ENCODE measurements at regions not wholly inside any gene's neighbourhood (a gene's known extent, or its start where the extent isn't known, plus 50 kb on each side); places are given as distances from the start of the nearest gene placed in this dataset.

DNA sequence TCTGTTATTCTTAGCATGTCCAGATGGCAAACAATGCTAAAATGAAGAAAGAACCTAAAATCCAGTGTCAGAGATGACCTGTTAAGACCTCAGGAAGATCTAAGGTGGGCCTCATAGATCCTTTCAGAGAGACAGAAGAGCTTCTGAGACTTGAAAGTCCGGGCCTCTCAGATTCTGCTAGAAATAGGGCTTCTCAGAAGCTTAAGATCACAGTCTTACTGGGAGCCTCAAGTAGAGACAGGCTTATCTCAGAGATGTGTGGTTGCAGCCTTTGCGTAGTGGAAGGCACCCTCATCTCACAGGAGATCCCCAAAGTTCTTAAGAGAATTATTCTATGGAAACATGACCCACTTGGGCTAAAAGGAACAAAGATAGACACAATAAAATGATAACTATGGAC is 642.8 kb downstream of the TNS3 start:
- no peaks in the 10 kb centered on the region for H3K36me3 Mint-ChIP-seq (ENCODE audit: low read depth)
- H3K9me3 Mint-ChIP-seq: peaks cover 5% of the 10 kb centered on the region; the same call in 1 of the 3 replicates
- Histone ChIP-seq H3K36me3 (ENCODE audit: insufficient read depth) (no peaks in the 10 kb centered on the region), H4K20me1 (replicated peaks; ENCODE audit: insufficient read depth) (no peaks in the 10 kb centered on the region), H3K4me2 (no peak overlapping the region), H3F3A (replicated peaks; ENCODE audit: low read depth) (no peaks in the 10 kb centered on the region), H3K4me1 (ENCODE audit: insufficient read depth) (no peaks in the 10 kb centered on the region), H3K27me3 (ENCODE audit: insufficient read depth) (no peaks in the 10 kb centered on the region), H3K79me2 (replicated peaks; ENCODE audit: insufficient read depth) (no peaks in the 10 kb centered on the region), H3K27ac (ENCODE audit: low read depth) (no peak overlapping the region), H3K9me2 (ENCODE audit: insufficient read depth) (0 out of 2 replicates have a peak, but pooled peaks cover 11% of the 10 kb centered on the region), H3K4me3 (no peak overlapping the region), H2AFZ (no peak overlapping the region)
- H3K27me3 Mint-ChIP-seq (ENCODE audit: insufficient read depth, low read depth, poor library complexity): peaks cover 2% of the 10 kb centered on the region
- no peak overlapping the region for H3K27ac Mint-ChIP-seq
- no peak for DNase-seq (ENCODE audit: low spot score)
- H3K4me1 Mint-ChIP-seq: no peaks in the 10 kb centered on the region
- ATAC-seq: no peak
- TF ChIP-seq NANOG (IDR thresholded peaks at IDR 0.05; ENCODE audit: borderline replicate concordance) (no peak), EZH2phosphoT487 (IDR thresholded peaks at IDR 0.05; ENCODE audit: unreplicated experiment) (no peak), JUNB (IDR thresholded peaks at IDR 0.05; ENCODE audit: unreplicated experiment) (no peak), POLR2AphosphoS5 (IDR thresholded peaks at IDR 0.05; ENCODE audit: low read depth) (no peak), CREB1 (CRISPR knock-in tag; IDR thresholded peaks at IDR 0.05; ENCODE audit: low read depth) (no peak), ZNF114 (CRISPR knock-in tag; IDR thresholded peaks at IDR 0.05) (no peak), STAT1 (IDR thresholded peaks at IDR 0.05; ENCODE audit: unreplicated experiment) (no peak), EZH2 (IDR thresholded peaks at IDR 0.05; ENCODE audit: low read depth, unreplicated experiment) (no peak), ZNF331 (CRISPR knock-in tag; IDR thresholded peaks at IDR 0.05; ENCODE audit: low read depth) (no peak)
- TF ChIP-seq, protein P1, sequence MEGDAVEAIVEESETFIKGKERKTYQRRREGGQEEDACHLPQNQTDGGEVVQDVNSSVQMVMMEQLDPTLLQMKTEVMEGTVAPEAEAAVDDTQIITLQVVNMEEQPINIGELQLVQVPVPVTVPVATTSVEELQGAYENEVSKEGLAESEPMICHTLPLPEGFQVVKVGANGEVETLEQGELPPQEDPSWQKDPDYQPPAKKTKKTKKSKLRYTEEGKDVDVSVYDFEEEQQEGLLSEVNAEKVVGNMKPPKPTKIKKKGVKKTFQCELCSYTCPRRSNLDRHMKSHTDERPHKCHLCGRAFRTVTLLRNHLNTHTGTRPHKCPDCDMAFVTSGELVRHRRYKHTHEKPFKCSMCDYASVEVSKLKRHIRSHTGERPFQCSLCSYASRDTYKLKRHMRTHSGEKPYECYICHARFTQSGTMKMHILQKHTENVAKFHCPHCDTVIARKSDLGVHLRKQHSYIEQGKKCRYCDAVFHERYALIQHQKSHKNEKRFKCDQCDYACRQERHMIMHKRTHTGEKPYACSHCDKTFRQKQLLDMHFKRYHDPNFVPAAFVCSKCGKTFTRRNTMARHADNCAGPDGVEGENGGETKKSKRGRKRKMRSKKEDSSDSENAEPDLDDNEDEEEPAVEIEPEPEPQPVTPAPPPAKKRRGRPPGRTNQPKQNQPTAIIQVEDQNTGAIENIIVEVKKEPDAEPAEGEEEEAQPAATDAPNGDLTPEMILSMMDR (conservative IDR thresholded peaks at IDR 0.05; ENCODE audit: low read depth in 2 of 2): no peak
- TF ChIP-seq, protein P2, sequence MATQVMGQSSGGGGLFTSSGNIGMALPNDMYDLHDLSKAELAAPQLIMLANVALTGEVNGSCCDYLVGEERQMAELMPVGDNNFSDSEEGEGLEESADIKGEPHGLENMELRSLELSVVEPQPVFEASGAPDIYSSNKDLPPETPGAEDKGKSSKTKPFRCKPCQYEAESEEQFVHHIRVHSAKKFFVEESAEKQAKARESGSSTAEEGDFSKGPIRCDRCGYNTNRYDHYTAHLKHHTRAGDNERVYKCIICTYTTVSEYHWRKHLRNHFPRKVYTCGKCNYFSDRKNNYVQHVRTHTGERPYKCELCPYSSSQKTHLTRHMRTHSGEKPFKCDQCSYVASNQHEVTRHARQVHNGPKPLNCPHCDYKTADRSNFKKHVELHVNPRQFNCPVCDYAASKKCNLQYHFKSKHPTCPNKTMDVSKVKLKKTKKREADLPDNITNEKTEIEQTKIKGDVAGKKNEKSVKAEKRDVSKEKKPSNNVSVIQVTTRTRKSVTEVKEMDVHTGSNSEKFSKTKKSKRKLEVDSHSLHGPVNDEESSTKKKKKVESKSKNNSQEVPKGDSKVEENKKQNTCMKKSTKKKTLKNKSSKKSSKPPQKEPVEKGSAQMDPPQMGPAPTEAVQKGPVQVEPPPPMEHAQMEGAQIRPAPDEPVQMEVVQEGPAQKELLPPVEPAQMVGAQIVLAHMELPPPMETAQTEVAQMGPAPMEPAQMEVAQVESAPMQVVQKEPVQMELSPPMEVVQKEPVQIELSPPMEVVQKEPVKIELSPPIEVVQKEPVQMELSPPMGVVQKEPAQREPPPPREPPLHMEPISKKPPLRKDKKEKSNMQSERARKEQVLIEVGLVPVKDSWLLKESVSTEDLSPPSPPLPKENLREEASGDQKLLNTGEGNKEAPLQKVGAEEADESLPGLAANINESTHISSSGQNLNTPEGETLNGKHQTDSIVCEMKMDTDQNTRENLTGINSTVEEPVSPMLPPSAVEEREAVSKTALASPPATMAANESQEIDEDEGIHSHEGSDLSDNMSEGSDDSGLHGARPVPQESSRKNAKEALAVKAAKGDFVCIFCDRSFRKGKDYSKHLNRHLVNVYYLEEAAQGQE (IDR thresholded peaks at IDR 0.05; ENCODE audit: unreplicated experiment): no peak
- TF ChIP-seq, protein P3, sequence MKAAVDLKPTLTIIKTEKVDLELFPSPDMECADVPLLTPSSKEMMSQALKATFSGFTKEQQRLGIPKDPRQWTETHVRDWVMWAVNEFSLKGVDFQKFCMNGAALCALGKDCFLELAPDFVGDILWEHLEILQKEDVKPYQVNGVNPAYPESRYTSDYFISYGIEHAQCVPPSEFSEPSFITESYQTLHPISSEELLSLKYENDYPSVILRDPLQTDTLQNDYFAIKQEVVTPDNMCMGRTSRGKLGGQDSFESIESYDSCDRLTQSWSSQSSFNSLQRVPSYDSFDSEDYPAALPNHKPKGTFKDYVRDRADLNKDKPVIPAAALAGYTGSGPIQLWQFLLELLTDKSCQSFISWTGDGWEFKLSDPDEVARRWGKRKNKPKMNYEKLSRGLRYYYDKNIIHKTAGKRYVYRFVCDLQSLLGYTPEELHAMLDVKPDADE (IDR thresholded peaks at IDR 0.05): no peak
- TF ChIP-seq, protein P4, sequence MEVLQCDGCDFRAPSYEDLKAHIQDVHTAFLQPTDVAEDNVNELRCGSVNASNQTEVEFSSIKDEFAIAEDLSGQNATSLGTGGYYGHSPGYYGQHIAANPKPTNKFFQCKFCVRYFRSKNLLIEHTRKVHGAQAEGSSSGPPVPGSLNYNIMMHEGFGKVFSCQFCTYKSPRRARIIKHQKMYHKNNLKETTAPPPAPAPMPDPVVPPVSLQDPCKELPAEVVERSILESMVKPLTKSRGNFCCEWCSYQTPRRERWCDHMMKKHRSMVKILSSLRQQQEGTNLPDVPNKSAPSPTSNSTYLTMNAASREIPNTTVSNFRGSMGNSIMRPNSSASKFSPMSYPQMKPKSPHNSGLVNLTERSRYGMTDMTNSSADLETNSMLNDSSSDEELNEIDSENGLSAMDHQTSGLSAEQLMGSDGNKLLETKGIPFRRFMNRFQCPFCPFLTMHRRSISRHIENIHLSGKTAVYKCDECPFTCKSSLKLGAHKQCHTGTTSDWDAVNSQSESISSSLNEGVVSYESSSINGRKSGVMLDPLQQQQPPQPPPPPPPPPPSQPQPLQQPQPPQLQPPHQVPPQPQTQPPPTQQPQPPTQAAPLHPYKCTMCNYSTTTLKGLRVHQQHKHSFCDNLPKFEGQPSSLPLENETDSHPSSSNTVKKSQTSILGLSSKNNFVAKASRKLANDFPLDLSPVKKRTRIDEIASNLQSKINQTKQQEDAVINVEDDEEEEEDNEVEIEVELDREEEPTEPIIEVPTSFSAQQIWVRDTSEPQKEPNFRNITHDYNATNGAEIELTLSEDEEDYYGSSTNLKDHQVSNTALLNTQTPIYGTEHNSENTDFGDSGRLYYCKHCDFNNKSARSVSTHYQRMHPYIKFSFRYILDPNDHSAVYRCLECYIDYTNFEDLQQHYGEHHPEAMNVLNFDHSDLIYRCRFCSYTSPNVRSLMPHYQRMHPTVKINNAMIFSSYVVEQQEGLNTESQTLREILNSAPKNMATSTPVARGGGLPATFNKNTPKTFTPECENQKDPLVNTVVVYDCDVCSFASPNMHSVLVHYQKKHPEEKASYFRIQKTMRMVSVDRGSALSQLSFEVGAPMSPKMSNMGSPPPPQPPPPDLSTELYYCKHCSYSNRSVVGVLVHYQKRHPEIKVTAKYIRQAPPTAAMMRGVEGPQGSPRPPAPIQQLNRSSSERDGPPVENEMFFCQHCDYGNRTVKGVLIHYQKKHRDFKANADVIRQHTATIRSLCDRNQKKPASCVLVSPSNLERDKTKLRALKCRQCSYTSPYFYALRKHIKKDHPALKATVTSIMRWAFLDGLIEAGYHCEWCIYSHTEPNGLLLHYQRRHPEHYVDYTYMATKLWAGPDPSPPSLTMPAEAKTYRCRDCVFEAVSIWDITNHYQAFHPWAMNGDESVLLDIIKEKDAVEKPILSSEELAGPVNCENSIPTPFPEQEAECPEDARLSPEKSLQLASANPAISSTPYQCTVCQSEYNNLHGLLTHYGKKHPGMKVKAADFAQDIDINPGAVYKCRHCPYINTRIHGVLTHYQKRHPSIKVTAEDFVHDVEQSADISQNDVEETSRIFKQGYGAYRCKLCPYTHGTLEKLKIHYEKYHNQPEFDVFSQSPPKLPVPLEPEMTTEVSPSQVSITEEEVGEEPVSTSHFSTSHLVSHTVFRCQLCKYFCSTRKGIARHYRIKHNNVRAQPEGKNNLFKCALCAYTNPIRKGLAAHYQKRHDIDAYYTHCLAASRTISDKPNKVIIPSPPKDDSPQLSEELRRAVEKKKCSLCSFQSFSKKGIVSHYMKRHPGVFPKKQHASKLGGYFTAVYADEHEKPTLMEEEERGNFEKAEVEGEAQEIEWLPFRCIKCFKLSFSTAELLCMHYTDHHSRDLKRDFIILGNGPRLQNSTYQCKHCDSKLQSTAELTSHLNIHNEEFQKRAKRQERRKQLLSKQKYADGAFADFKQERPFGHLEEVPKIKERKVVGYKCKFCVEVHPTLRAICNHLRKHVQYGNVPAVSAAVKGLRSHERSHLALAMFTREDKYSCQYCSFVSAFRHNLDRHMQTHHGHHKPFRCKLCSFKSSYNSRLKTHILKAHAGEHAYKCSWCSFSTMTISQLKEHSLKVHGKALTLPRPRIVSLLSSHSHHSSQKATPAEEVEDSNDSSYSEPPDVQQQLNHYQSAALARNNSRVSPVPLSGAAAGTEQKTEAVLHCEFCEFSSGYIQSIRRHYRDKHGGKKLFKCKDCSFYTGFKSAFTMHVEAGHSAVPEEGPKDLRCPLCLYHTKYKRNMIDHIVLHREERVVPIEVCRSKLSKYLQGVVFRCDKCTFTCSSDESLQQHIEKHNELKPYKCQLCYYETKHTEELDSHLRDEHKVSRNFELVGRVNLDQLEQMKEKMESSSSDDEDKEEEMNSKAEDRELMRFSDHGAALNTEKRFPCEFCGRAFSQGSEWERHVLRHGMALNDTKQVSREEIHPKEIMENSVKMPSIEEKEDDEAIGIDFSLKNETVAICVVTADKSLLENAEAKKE (CRISPR knock-in tag; IDR thresholded peaks at IDR 0.05): no peak
- H3K4me3 Mint-ChIP-seq: no peak overlapping the region
